ENCODE measurements at regions not wholly inside any gene's neighbourhood (a gene's known extent, or its start where the extent isn't known, plus 50 kb on each side); places are given as distances from the start of the nearest gene placed in this dataset.

- H3K36me3 Mint-ChIP-seq = no peaks in the 10 kb centered on the region
- no peak overlapping the region for H3K27ac Mint-ChIP-seq
- no peak overlapping the region for H3K27ac ChIP-seq
- H3K4me3 ChIP-seq = no peak overlapping the region
- peaks cover 5% of the 10 kb centered on the region for H3K27me3 Mint-ChIP-seq (ENCODE audit: insufficient read depth, low read depth)
- H4K20me1 ChIP-seq (ENCODE audit: low read depth) = no peaks in the 10 kb centered on the region
- no peak overlapping the region for H3K4me3 Mint-ChIP-seq
- H3K4me1 ChIP-seq = no peaks in the 10 kb centered on the region
- H2AFZ ChIP-seq (replicated peaks) = no peak overlapping the region
- peaks cover 2% of the 10 kb centered on the region for H3K9me3 Mint-ChIP-seq
- no peaks in the 10 kb centered on the region for H3K27me3 ChIP-seq
- H3F3A ChIP-seq (ENCODE audit: low read depth) = no peaks in the 10 kb centered on the region
- H3K9ac ChIP-seq = no peak overlapping the region
- DNase-seq (ENCODE audit: low spot score) = no peak
- no peaks in the 10 kb centered on the region for H3K36me3 ChIP-seq
- H3K4me2 ChIP-seq = no peak overlapping the region
- no peaks in the 10 kb centered on the region for H3K9me3 ChIP-seq (ENCODE audit: low read depth)
- no peak for TF ChIP-seq EZH2phosphoT487 (IDR thresholded peaks at IDR 0.05)
- no peaks in the 10 kb centered on the region for H3K4me1 Mint-ChIP-seq
- no peaks in the 10 kb centered on the region for H3K79me2 ChIP-seq (ENCODE audit: low read depth)
These were observed 175.3 kb upstream of the EXOC2 start for GRCh38 chr6:868201-868600.

GRCh38 chr6:867378-867777 is 174.4 kb upstream of the EXOC2 start:
- Histone ChIP-seq H3K27me3 (no peaks in the 10 kb centered on the region), H3K9me3 (ENCODE audit: low read depth) (no peaks in the 10 kb centered on the region), H3K36me3 (no peaks in the 10 kb centered on the region), H2AFZ (replicated peaks) (no peak overlapping the region), H3K9ac (no peak overlapping the region), H3K4me3 (no peak overlapping the region), H3K4me2 (no peak overlapping the region), H3K79me2 (ENCODE audit: low read depth) (no peaks in the 10 kb centered on the region), H3K4me1 (no peaks in the 10 kb centered on the region), H3K27ac (no peak overlapping the region), H3F3A (ENCODE audit: low read depth) (no peaks in the 10 kb centered on the region), H4K20me1 (ENCODE audit: low read depth) (no peaks in the 10 kb centered on the region)
- H3K4me1 Mint-ChIP-seq = no peaks in the 10 kb centered on the region
- peaks cover 5% of the 10 kb centered on the region for H3K27me3 Mint-ChIP-seq (ENCODE audit: insufficient read depth, low read depth)
- H3K4me3 Mint-ChIP-seq = no peak overlapping the region
- no peaks in the 10 kb centered on the region for H3K36me3 Mint-ChIP-seq
- DNase-seq (ENCODE audit: low spot score) = no peak
- TF ChIP-seq CTCF (IDR thresholded peaks at IDR 0.05) (no peak), EZH2 (IDR thresholded peaks at IDR 0.05) (no peak), EZH2phosphoT487 (IDR thresholded peaks at IDR 0.05) (no peak)
- H3K9me3 Mint-ChIP-seq = peaks cover 2% of the 10 kb centered on the region
- H3K27ac Mint-ChIP-seq = no peak overlapping the region

GRCh38 chr6:866316-866715 is 173.4 kb upstream of the EXOC2 start:
- Mint-ChIP-seq H3K4me3 (no peak overlapping the region), H3K27ac (no peak overlapping the region), H3K9me3 (peaks cover 2% of the 10 kb centered on the region), H3K4me1 (no peaks in the 10 kb centered on the region), H3K36me3 (no peaks in the 10 kb centered on the region), H3K27me3 (ENCODE audit: insufficient read depth, low read depth) (peaks cover 8% of the 10 kb centered on the region)
- Histone ChIP-seq H3K36me3 (no peaks in the 10 kb centered on the region), H3K9ac (no peak overlapping the region), H3K27ac (no peak overlapping the region), H3K4me1 (no peaks in the 10 kb centered on the region), H3K79me2 (ENCODE audit: low read depth) (no peaks in the 10 kb centered on the region), H3K4me3 (no peak overlapping the region), H3F3A (ENCODE audit: low read depth) (no peaks in the 10 kb centered on the region), H4K20me1 (ENCODE audit: low read depth) (no peaks in the 10 kb centered on the region), H3K27me3 (no peaks in the 10 kb centered on the region), H3K4me2 (no peak overlapping the region), H3K9me3 (ENCODE audit: low read depth) (no peaks in the 10 kb centered on the region), H2AFZ (replicated peaks) (no peak overlapping the region)
- DNase-seq (ENCODE audit: low spot score) = no peak
- TF ChIP-seq EZH2 (IDR thresholded peaks at IDR 0.05) = no peak

- Mint-ChIP-seq H3K4me1 (no peaks in the 10 kb centered on the region), H3K27ac (no peak overlapping the region), H3K9me3 (peaks cover 2% of the 10 kb centered on the region), H3K4me3 (no peak overlapping the region), H3K27me3 (ENCODE audit: insufficient read depth, low read depth) (peaks cover 11% of the 10 kb centered on the region), H3K36me3 (no peaks in the 10 kb centered on the region)
- H3K79me2 ChIP-seq (ENCODE audit: low read depth) = no peaks in the 10 kb centered on the region
- no peak overlapping the region for H3K27ac ChIP-seq
- DNase-seq (ENCODE audit: low spot score) = no peak
- no peaks in the 10 kb centered on the region for H3K36me3 ChIP-seq
- no peak overlapping the region for H2AFZ ChIP-seq (replicated peaks)
- no peaks in the 10 kb centered on the region for H3K27me3 ChIP-seq
- no peaks in the 10 kb centered on the region for H3F3A ChIP-seq (ENCODE audit: low read depth)
- H3K9ac ChIP-seq = no peak overlapping the region
- TF ChIP-seq CTCF (IDR thresholded peaks at IDR 0.05) = no peak
- no peak for TF ChIP-seq EZH2phosphoT487 (IDR thresholded peaks at IDR 0.05)
- no peak for TF ChIP-seq EZH2 (IDR thresholded peaks at IDR 0.05)
- no peak overlapping the region for H3K4me3 ChIP-seq
- no peak overlapping the region for H3K4me2 ChIP-seq
- H3K4me1 ChIP-seq = no peaks in the 10 kb centered on the region
- H4K20me1 ChIP-seq (ENCODE audit: low read depth) = no peaks in the 10 kb centered on the region
- no peaks in the 10 kb centered on the region for H3K9me3 ChIP-seq (ENCODE audit: low read depth)
These were observed 172.9 kb upstream of the EXOC2 start for GRCh38 chr6:865846-866245.
